ENCODE measurements at regions not wholly inside any gene's neighbourhood (a gene's known extent, or its start where the extent isn't known, plus 50 kb on each side); places are given as distances from the start of the nearest gene placed in this dataset.
"Not testable (repeated sequence)": the region's sequence is repeated elsewhere in the genome, so short reads cannot be mapped to it uniquely, and the experiment has no call there.

GRCh38 chr2:91558234-91558633 lies 2866.8 kb downstream of the RPIA start:
- H3K79me2 ChIP-seq (ENCODE audit: insufficient read depth, low read length); H3K4me2 ChIP-seq (ENCODE audit: insufficient read depth, low read length); H3K9me3 ChIP-seq (ENCODE audit: low read depth, low read length); H2AFZ ChIP-seq (ENCODE audit: low read length); H3K4me3 ChIP-seq (ENCODE audit: insufficient read depth, low read length); H4K20me1 ChIP-seq (ENCODE audit: insufficient read depth, low read length); H3K4me1 ChIP-seq (ENCODE audit: insufficient read depth, low read length); H3K27me3 ChIP-seq (ENCODE audit: insufficient read depth, low read length); H3K36me3 ChIP-seq (ENCODE audit: insufficient read depth, low read length); DNase-seq (ENCODE audit: insufficient read length, low spot score, missing footprints); H3K27ac ChIP-seq (ENCODE audit: low read depth, low read length): not testable (repeated sequence)

- not testable (repeated sequence) for H3K4me3 ChIP-seq (ENCODE audit: insufficient read depth, low read length); H3K4me1 ChIP-seq (ENCODE audit: insufficient read depth, low read length); H3K36me3 ChIP-seq (ENCODE audit: insufficient read depth, low read length); H3K4me2 ChIP-seq (ENCODE audit: insufficient read depth, low read length); H3K27me3 ChIP-seq (ENCODE audit: insufficient read depth, low read length); H2AFZ ChIP-seq (ENCODE audit: low read length); H4K20me1 ChIP-seq (ENCODE audit: insufficient read depth, low read length); H3K27ac ChIP-seq (ENCODE audit: low read depth, low read length); DNase-seq (ENCODE audit: insufficient read length, low spot score, missing footprints); H3K79me2 ChIP-seq (ENCODE audit: insufficient read depth, low read length); H3K9me3 ChIP-seq (ENCODE audit: low read depth, low read length)
Observed at GRCh38 chr2:91559269-91559668, 2867.8 kb downstream of the RPIA start.

GRCh38 chr2:91559886-91560614 lies 2868.6 kb downstream of the RPIA start:
- H3K27ac ChIP-seq (ENCODE audit: low read depth, low read length); H3K79me2 ChIP-seq (ENCODE audit: insufficient read depth, low read length); DNase-seq (ENCODE audit: insufficient read length, low spot score, missing footprints); H2AFZ ChIP-seq (ENCODE audit: low read length); H4K20me1 ChIP-seq (ENCODE audit: insufficient read depth, low read length); H3K4me3 ChIP-seq (ENCODE audit: insufficient read depth, low read length); H3K9me3 ChIP-seq (ENCODE audit: low read depth, low read length); H3K4me2 ChIP-seq (ENCODE audit: insufficient read depth, low read length); H3K36me3 ChIP-seq (ENCODE audit: insufficient read depth, low read length); H3K4me1 ChIP-seq (ENCODE audit: insufficient read depth, low read length); H3K27me3 ChIP-seq (ENCODE audit: insufficient read depth, low read length): not testable (repeated sequence)

- DNase-seq (ENCODE audit: insufficient read length, low spot score, missing footprints); H3K4me3 ChIP-seq (ENCODE audit: insufficient read depth, low read length); H3K36me3 ChIP-seq (ENCODE audit: insufficient read depth, low read length): not testable (repeated sequence)
Observed at GRCh38 chr2:91562184-91562583, 2870.7 kb downstream of the RPIA start.

GRCh38 chr2:91564700-91565099 lies 2873.2 kb downstream of the RPIA start:
- not testable (repeated sequence) for H3K36me3 ChIP-seq (ENCODE audit: insufficient read depth, low read length)

More at GRCh38 chr2:91562184-91562583, 2870.7 kb downstream of the RPIA start:
- H4K20me1 ChIP-seq (ENCODE audit: insufficient read depth, low read length); H3K4me1 ChIP-seq (ENCODE audit: insufficient read depth, low read length); H2AFZ ChIP-seq (ENCODE audit: low read length); H3K4me2 ChIP-seq (ENCODE audit: insufficient read depth, low read length); H3K79me2 ChIP-seq (ENCODE audit: insufficient read depth, low read length); H3K9me3 ChIP-seq (ENCODE audit: low read depth, low read length); H3K27me3 ChIP-seq (ENCODE audit: insufficient read depth, low read length); H3K27ac ChIP-seq (ENCODE audit: low read depth, low read length): not testable (repeated sequence)

GRCh38 chr2:91565689-91566430 lies 2874.4 kb downstream of the RPIA start:
- not testable (repeated sequence) for H4K20me1 ChIP-seq (ENCODE audit: insufficient read depth, low read length); DNase-seq (ENCODE audit: insufficient read length, low spot score, missing footprints); H3K9me3 ChIP-seq (ENCODE audit: low read depth, low read length); H3K27me3 ChIP-seq (ENCODE audit: insufficient read depth, low read length); H3K27ac ChIP-seq (ENCODE audit: low read depth, low read length); H3K36me3 ChIP-seq (ENCODE audit: insufficient read depth, low read length); H3K79me2 ChIP-seq (ENCODE audit: insufficient read depth, low read length); H3K4me3 ChIP-seq (ENCODE audit: insufficient read depth, low read length); H2AFZ ChIP-seq (ENCODE audit: low read length); H3K4me2 ChIP-seq (ENCODE audit: insufficient read depth, low read length); H3K4me1 ChIP-seq (ENCODE audit: insufficient read depth, low read length)

More at GRCh38 chr2:91564700-91565099, 2873.2 kb downstream of the RPIA start:
- not testable (repeated sequence) for H2AFZ ChIP-seq (ENCODE audit: low read length); H3K4me1 ChIP-seq (ENCODE audit: insufficient read depth, low read length); H4K20me1 ChIP-seq (ENCODE audit: insufficient read depth, low read length); H3K4me3 ChIP-seq (ENCODE audit: insufficient read depth, low read length); H3K27me3 ChIP-seq (ENCODE audit: insufficient read depth, low read length); H3K27ac ChIP-seq (ENCODE audit: low read depth, low read length); H3K79me2 ChIP-seq (ENCODE audit: insufficient read depth, low read length); H3K9me3 ChIP-seq (ENCODE audit: low read depth, low read length); DNase-seq (ENCODE audit: insufficient read length, low spot score, missing footprints); H3K4me2 ChIP-seq (ENCODE audit: insufficient read depth, low read length)

- not testable (repeated sequence) for H3K27me3 ChIP-seq (ENCODE audit: insufficient read depth, low read length); H4K20me1 ChIP-seq (ENCODE audit: insufficient read depth, low read length); H3K9me3 ChIP-seq (ENCODE audit: low read depth, low read length); H3K4me3 ChIP-seq (ENCODE audit: insufficient read depth, low read length); H3K4me2 ChIP-seq (ENCODE audit: insufficient read depth, low read length); H2AFZ ChIP-seq (ENCODE audit: low read length); H3K79me2 ChIP-seq (ENCODE audit: insufficient read depth, low read length); H3K27ac ChIP-seq (ENCODE audit: low read depth, low read length); H3K4me1 ChIP-seq (ENCODE audit: insufficient read depth, low read length); DNase-seq (ENCODE audit: insufficient read length, low spot score, missing footprints); H3K36me3 ChIP-seq (ENCODE audit: insufficient read depth, low read length)
Observed at GRCh38 chr2:91566611-91567010, 2875.1 kb downstream of the RPIA start.

GRCh38 chr2:91567546-91568335 lies 2876.3 kb downstream of the RPIA start:
- H3K36me3 ChIP-seq (ENCODE audit: insufficient read depth, low read length); H3K4me2 ChIP-seq (ENCODE audit: insufficient read depth, low read length); H4K20me1 ChIP-seq (ENCODE audit: insufficient read depth, low read length); H3K9me3 ChIP-seq (ENCODE audit: low read depth, low read length); DNase-seq (ENCODE audit: insufficient read length, low spot score, missing footprints); H3K4me1 ChIP-seq (ENCODE audit: insufficient read depth, low read length); H2AFZ ChIP-seq (ENCODE audit: low read length); H3K27ac ChIP-seq (ENCODE audit: low read depth, low read length); H3K79me2 ChIP-seq (ENCODE audit: insufficient read depth, low read length); H3K4me3 ChIP-seq (ENCODE audit: insufficient read depth, low read length); H3K27me3 ChIP-seq (ENCODE audit: insufficient read depth, low read length): not testable (repeated sequence)

Data from osteoblast (primary cell).